ENCODE measurements at regions not wholly inside any gene's neighbourhood (a gene's known extent, or its start where the extent isn't known, plus 50 kb on each side); places are given as distances from the start of the nearest gene placed in this dataset.

DNA sequence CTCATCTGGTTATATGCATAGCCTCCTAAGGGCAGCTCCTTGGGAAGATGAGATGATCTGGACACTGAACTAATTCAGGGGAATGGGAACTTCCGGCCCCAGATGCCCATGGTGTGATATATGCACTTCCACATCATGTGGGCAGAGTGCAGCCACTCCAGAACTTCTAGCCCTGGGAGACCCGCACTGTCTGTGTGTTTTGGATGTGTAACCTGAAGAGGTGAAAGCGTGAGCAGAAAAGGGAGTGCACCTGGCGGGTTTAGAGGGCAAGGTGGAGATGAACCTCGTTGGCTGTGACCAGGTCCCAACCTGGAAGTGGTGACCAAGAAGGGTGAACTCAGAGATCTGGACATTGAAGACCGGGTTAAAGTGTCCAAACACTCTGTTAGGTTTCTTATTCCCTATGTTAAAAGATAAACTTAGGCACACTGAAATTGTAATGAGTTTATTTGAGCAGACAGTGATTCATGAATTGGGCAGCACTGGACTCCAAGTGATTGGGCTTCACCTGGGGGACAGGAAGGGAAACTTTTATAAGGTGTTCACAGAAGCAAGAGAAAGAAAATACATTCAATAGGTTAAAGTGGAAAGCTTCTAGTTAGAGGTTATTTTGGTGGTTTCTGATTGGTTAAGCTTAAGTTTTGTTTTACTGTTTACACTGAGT lies 296.2 kb upstream of the SKOR2 start:
- Histone ChIP-seq H3K27me3 (ENCODE audit: control insufficient read depth, insufficient read depth, low read length) (no peaks in the 10 kb centered on the region), H3K4ac (ENCODE audit: low read depth, low read length) (no peak overlapping the region), H3K27ac (ENCODE audit: insufficient read depth, low read length) (no peak overlapping the region), H3K56ac (ENCODE audit: extremely low read depth, insufficient read depth, low read length) (no peak overlapping the region), H2BK15ac (ENCODE audit: low read depth, low read length) (no peak overlapping the region), H2BK5ac (ENCODE audit: low read depth, low read length, poor library complexity, severe bottlenecking) (no peak overlapping the region), H3K9me3 (ENCODE audit: control insufficient read depth, insufficient read depth, low read length) (peaks cover 2% of the 10 kb centered on the region; the same call in 1 of the 2 replicates), H3K4me3 (ENCODE audit: insufficient read depth, low read depth, low read length) (no peak overlapping the region), H2AK9ac (replicated peaks; ENCODE audit: low read depth, low read length, poor library complexity) (no peak overlapping the region), H4K20me1 (ENCODE audit: insufficient read depth, low read length) (no peaks in the 10 kb centered on the region), H2BK20ac (ENCODE audit: low read depth, low read length) (no peak overlapping the region), H3K23ac (ENCODE audit: low read depth, low read length) (no peak overlapping the region), H4K91ac (ENCODE audit: insufficient read depth, low read depth, low read length) (no peak overlapping the region), H3K4me1 (ENCODE audit: control insufficient read depth, insufficient read depth, low read length) (no peaks in the 10 kb centered on the region), H3K79me1 (ENCODE audit: low read depth in 1 of 2, low read length in 2 of 2) (no peaks in the 10 kb centered on the region), H3K36me3 (ENCODE audit: control insufficient read depth, insufficient read depth, low read length) (no peaks in the 10 kb centered on the region), H3K18ac (ENCODE audit: low read depth, low read length) (no peak overlapping the region), H4K5ac (ENCODE audit: low read depth, low read length) (no peak overlapping the region), H3K4me2 (ENCODE audit: low read depth, low read length) (no peak overlapping the region), H3K9me1 (ENCODE audit: insufficient read depth, low read length) (no peaks in the 10 kb centered on the region), H2AK5ac (ENCODE audit: low read depth, low read length) (no peak overlapping the region), H2AFZ (replicated peaks; ENCODE audit: low read length, poor library complexity) (no peak overlapping the region), H2BK120ac (ENCODE audit: low read depth, low read length) (no peak overlapping the region), H3K9ac (ENCODE audit: low read depth, low read length) (no peak overlapping the region), H4K8ac (ENCODE audit: low read depth in 2 of 2, low read length in 2 of 2) (no peak overlapping the region), H3K14ac (replicated peaks; ENCODE audit: low read depth, low read length) (no peak overlapping the region)
- ChIA-PET POLR2A (ENCODE audit: unreplicated experiment) (no interaction called here), CTCF (no interaction called here)
- BruUV-seq (replicated peaks): no TSS peak
- in situ Hi-C loops (cut with MboI; ENCODE audit: low sequenced_read_pairs) (no loop called here), intact Hi-C loops (cut with micrococcal nuclease) (no loop called here), dilution Hi-C loops (cut with HindIII; ENCODE audit: low sequenced_read_pairs, unreplicated experiment) (no loop called here)
- DNase-seq (no peak), ATAC-seq (ENCODE audit: low read depth) (no peak)
- WGBS, 2 experiments (ENCODE audit: extremely low coverage in 2 of 2, insufficient read length in 1 of 2): 60% methylated on average over 1 of the region's 6 CpGs; no CpG with 5 or more reads in 1 of the 2 experiments
- TF ChIP-seq RFX5 (IDR thresholded peaks at IDR 0.05; ENCODE audit: low read depth, low read length): no peak
- no peak for TF ChIP-seq POLR2A (IDR thresholded peaks at IDR 0.05; ENCODE audit: low read depth, low read length)
- no peak for TF ChIP-seq CHD1 (IDR thresholded peaks at IDR 0.05; ENCODE audit: low read depth, low read length)
- no peak for TF ChIP-seq SMC3 (IDR thresholded peaks at IDR 0.05; ENCODE audit: low read depth, low read length)
- TF ChIP-seq MAZ (IDR thresholded peaks at IDR 0.05; ENCODE audit: borderline replicate concordance, low read depth, low read length): no peak
- TF ChIP-seq BHLHE40 (IDR thresholded peaks at IDR 0.05; ENCODE audit: low read depth, low read length): no peak
- TF ChIP-seq, protein P1, sequence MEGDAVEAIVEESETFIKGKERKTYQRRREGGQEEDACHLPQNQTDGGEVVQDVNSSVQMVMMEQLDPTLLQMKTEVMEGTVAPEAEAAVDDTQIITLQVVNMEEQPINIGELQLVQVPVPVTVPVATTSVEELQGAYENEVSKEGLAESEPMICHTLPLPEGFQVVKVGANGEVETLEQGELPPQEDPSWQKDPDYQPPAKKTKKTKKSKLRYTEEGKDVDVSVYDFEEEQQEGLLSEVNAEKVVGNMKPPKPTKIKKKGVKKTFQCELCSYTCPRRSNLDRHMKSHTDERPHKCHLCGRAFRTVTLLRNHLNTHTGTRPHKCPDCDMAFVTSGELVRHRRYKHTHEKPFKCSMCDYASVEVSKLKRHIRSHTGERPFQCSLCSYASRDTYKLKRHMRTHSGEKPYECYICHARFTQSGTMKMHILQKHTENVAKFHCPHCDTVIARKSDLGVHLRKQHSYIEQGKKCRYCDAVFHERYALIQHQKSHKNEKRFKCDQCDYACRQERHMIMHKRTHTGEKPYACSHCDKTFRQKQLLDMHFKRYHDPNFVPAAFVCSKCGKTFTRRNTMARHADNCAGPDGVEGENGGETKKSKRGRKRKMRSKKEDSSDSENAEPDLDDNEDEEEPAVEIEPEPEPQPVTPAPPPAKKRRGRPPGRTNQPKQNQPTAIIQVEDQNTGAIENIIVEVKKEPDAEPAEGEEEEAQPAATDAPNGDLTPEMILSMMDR (conservative IDR thresholded peaks at IDR 0.05; ENCODE audit: low read depth, low read length): no peak
- TF ChIP-seq NFE2L2 (IDR thresholded peaks at IDR 0.05; ENCODE audit: low read depth, low read length): no peak
- no peak for TF ChIP-seq MAFK (IDR thresholded peaks at IDR 0.05; ENCODE audit: low read depth, low read length)
